ENCODE measurements at regions not wholly inside any gene's neighbourhood (a gene's known extent, or its start where the extent isn't known, plus 50 kb on each side); places are given as distances from the start of the nearest gene placed in this dataset.

DNA sequence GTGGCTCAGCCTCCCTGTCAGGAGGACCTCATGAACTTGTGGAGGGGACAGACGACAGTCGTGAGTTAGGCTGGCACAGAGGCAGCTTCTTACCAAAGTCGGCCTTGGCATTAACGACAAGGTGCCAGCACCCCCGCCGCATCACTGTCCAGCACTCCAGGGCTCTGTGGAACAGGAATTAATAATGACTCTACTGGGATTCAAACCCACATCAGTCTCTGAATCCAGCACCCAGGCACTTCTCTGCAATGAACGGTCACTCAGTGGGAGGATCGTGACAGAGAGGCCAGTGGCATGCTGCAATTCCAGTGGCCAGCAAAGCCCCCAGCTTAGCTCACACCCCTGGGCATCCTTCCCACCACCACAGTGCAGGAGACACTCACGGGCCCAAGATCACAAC is 263.3 kb upstream of the ADAMTS16 start:
- H3K9me3 ChIP-seq (ENCODE audit: low read length): no peaks in the 10 kb centered on the region
- no peaks in the 10 kb centered on the region for H3K36me3 ChIP-seq (ENCODE audit: insufficient read depth, low read length)
- CTCF ChIA-PET (ENCODE audit: unreplicated experiment): no interaction called here
- no peak for DNase-seq (ENCODE audit: low spot score)
- no peak overlapping the region for H3K4me2 ChIP-seq (ENCODE audit: low read length)
- TF ChIP-seq EZH2phosphoT487 (IDR thresholded peaks at IDR 0.05; ENCODE audit: borderline replicate concordance, low read depth, low read length): no peak
- TF ChIP-seq, protein P1, sequence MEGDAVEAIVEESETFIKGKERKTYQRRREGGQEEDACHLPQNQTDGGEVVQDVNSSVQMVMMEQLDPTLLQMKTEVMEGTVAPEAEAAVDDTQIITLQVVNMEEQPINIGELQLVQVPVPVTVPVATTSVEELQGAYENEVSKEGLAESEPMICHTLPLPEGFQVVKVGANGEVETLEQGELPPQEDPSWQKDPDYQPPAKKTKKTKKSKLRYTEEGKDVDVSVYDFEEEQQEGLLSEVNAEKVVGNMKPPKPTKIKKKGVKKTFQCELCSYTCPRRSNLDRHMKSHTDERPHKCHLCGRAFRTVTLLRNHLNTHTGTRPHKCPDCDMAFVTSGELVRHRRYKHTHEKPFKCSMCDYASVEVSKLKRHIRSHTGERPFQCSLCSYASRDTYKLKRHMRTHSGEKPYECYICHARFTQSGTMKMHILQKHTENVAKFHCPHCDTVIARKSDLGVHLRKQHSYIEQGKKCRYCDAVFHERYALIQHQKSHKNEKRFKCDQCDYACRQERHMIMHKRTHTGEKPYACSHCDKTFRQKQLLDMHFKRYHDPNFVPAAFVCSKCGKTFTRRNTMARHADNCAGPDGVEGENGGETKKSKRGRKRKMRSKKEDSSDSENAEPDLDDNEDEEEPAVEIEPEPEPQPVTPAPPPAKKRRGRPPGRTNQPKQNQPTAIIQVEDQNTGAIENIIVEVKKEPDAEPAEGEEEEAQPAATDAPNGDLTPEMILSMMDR (conservative IDR thresholded peaks at IDR 0.05; ENCODE audit: low read length): no peak
- H4K20me1 ChIP-seq (ENCODE audit: insufficient read depth, low read length): no peaks in the 10 kb centered on the region
- H3K4me1 ChIP-seq (ENCODE audit: insufficient read depth, low read length, poor library complexity, severe bottlenecking): no peaks in the 10 kb centered on the region
- no peaks in the 10 kb centered on the region for H3K79me2 ChIP-seq (ENCODE audit: insufficient read depth, low read depth, low read length)
- no peak overlapping the region for H3K4me3 ChIP-seq (ENCODE audit: low read depth, low read length, poor library complexity, severe bottlenecking)
- no peaks in the 10 kb centered on the region for H3K9me2 ChIP-seq (ENCODE audit: insufficient read depth, low read length)
- intact Hi-C loops (cut with micrococcal nuclease; ENCODE audit: unreplicated experiment): no loop called here
- H3K27ac ChIP-seq (ENCODE audit: low read depth, low read length, poor library complexity, severe bottlenecking): no peak overlapping the region
- no TSS peak for BruUV-seq (replicated peaks)
- POLR2A ChIA-PET: no interaction called here
- H2AFZ ChIP-seq (ENCODE audit: low read length): no peak overlapping the region

DNA sequence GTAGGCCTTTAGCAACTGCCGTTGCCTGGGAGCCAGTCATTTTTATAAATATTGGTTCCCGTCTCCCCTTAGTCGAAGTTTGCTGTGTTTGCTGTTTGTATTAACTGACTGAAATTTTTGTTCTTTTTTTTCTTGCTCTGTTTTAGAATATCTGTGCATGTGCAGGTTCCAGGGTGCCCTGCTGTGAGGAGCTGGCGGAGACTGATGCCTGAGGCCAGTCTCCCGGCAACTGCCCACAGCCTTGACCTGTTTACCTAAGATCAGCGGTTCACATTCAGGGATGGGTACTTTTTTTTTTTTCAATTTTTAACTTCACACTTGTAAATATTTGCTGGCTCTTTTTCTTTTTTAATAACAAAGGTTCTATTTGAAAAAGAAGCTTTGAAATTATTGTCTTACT is 262.6 kb upstream of the ADAMTS16 start:
- Histone ChIP-seq H3K9me2 (ENCODE audit: insufficient read depth, low read length) (no peaks in the 10 kb centered on the region), H3K79me2 (ENCODE audit: insufficient read depth, low read depth, low read length) (no peaks in the 10 kb centered on the region), H2AFZ (ENCODE audit: low read length) (no peak overlapping the region), H3K4me1 (ENCODE audit: insufficient read depth, low read length, poor library complexity, severe bottlenecking) (no peaks in the 10 kb centered on the region), H3K9me3 (ENCODE audit: low read length) (no peaks in the 10 kb centered on the region), H3K4me3 (ENCODE audit: low read depth, low read length, poor library complexity, severe bottlenecking) (no peak overlapping the region), H4K20me1 (ENCODE audit: insufficient read depth, low read length) (no peaks in the 10 kb centered on the region), H3K36me3 (ENCODE audit: insufficient read depth, low read length) (no peaks in the 10 kb centered on the region), H3K4me2 (ENCODE audit: low read length) (no peak overlapping the region), H3K27ac (ENCODE audit: low read depth, low read length, poor library complexity, severe bottlenecking) (no peak overlapping the region)
- DNase-seq (ENCODE audit: low spot score): no peak
- CTCF ChIA-PET (ENCODE audit: unreplicated experiment): no interaction called here
- intact Hi-C loops (cut with micrococcal nuclease; ENCODE audit: unreplicated experiment): no loop called here
- POLR2A ChIA-PET: interaction anchor here (0.7 kb wide), 1 partner anchor 835 kb away, joined by 3 read pairs; no protein-coding TSS in a partner anchor
- TF ChIP-seq EZH2phosphoT487 (IDR thresholded peaks at IDR 0.05; ENCODE audit: borderline replicate concordance, low read depth, low read length): no peak
- TF ChIP-seq, protein P1 (conservative IDR thresholded peaks at IDR 0.05; ENCODE audit: low read length): no peak
- no TSS peak for BruUV-seq (replicated peaks)

DNA sequence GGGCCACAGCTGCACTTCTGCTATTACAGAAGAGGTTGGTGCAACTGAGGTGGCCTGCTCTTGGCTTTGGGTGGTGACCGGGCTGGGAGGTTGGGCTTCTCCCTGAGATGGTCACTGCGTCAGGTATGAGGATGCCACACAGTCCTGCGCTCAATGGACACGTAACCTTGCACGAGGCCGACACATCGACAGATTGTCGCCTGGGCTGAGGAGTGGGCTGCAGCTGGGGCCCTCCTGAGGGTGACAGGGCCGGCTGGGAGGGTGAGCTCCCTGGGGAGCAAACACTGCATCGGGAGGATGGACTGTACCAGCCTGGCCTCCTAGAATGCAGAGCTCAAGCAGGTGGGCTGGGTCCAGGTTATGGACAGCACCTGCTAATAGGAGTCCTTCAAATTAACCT is 261.1 kb upstream of the ADAMTS16 start:
- Histone ChIP-seq H3K4me1 (ENCODE audit: insufficient read depth, low read length, poor library complexity, severe bottlenecking) (no peaks in the 10 kb centered on the region), H2AFZ (ENCODE audit: low read length) (no peak overlapping the region), H3K36me3 (ENCODE audit: insufficient read depth, low read length) (no peaks in the 10 kb centered on the region), H3K9me2 (ENCODE audit: insufficient read depth, low read length) (no peaks in the 10 kb centered on the region), H4K20me1 (ENCODE audit: insufficient read depth, low read length) (no peaks in the 10 kb centered on the region), H3K79me2 (ENCODE audit: insufficient read depth, low read depth, low read length) (no peaks in the 10 kb centered on the region), H3K4me2 (ENCODE audit: low read length) (no peak overlapping the region), H3K9me3 (ENCODE audit: low read length) (no peaks in the 10 kb centered on the region), H3K4me3 (ENCODE audit: low read depth, low read length, poor library complexity, severe bottlenecking) (no peak overlapping the region), H3K27ac (ENCODE audit: low read depth, low read length, poor library complexity, severe bottlenecking) (no peak overlapping the region)
- intact Hi-C loops (cut with micrococcal nuclease; ENCODE audit: unreplicated experiment): no loop called here
- BruUV-seq (replicated peaks): no TSS peak
- TF ChIP-seq EZH2phosphoT487 (IDR thresholded peaks at IDR 0.05; ENCODE audit: borderline replicate concordance, low read depth, low read length): no peak
- POLR2A ChIA-PET: no interaction called here
- DNase-seq (ENCODE audit: low spot score): no peak
- CTCF ChIA-PET (ENCODE audit: unreplicated experiment): no interaction called here

Measured in OCI-LY7 (cell line).